ENCODE measurements at regions not wholly inside any gene's neighbourhood (a gene's known extent, or its start where the extent isn't known, plus 50 kb on each side); places are given as distances from the start of the nearest gene placed in this dataset.

DNA sequence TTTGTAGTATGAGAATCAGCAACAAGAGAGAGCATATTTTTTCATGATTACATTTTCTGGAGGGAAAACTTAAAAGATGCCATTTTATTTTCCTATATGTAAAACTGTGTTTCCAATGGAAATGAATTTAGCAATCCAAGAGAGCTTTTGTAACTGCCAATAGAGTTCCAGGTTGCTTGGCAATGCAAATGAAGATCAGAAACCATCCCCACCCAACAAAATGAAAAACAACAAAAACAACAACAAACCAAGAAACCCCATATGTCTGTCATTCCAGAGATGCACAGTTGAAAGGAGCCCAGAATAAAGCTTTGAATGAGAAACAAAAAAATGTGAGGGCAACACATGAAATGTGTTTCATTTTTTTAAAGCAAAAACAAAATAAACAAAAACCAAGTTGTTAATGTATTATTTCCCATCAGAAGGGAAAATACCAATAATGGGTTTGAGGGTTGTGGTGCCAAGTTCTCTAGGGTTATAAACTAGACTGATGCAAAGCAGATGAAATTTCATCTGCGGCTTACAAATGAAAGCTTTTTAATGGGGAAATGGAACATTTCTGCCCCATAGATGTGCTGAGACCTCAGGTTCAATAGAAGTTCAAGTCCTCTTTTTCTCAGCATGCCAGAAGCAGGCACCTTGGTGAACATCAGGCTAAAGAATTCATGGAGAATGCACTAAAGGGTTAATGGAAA, 121.5 kb upstream of the MCHR2 start:
- TF ChIP-seq, protein P1, sequence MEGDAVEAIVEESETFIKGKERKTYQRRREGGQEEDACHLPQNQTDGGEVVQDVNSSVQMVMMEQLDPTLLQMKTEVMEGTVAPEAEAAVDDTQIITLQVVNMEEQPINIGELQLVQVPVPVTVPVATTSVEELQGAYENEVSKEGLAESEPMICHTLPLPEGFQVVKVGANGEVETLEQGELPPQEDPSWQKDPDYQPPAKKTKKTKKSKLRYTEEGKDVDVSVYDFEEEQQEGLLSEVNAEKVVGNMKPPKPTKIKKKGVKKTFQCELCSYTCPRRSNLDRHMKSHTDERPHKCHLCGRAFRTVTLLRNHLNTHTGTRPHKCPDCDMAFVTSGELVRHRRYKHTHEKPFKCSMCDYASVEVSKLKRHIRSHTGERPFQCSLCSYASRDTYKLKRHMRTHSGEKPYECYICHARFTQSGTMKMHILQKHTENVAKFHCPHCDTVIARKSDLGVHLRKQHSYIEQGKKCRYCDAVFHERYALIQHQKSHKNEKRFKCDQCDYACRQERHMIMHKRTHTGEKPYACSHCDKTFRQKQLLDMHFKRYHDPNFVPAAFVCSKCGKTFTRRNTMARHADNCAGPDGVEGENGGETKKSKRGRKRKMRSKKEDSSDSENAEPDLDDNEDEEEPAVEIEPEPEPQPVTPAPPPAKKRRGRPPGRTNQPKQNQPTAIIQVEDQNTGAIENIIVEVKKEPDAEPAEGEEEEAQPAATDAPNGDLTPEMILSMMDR (conservative IDR thresholded peaks at IDR 0.05 in 1 of 2, IDR thresholded peaks at IDR 0.05 in 1 of 2; ENCODE audit: extremely low read depth in 1 of 2, insufficient read depth in 1 of 2, low read depth in 1 of 2, low read length in 2 of 2) = no peak
- no peak for TF ChIP-seq EZH2 (IDR thresholded peaks at IDR 0.05; ENCODE audit: borderline replicate concordance, low read length)
